ENCODE measurements at regions not wholly inside any gene's neighbourhood (a gene's known extent, or its start where the extent isn't known, plus 50 kb on each side); places are given as distances from the start of the nearest gene placed in this dataset.
"Not testable (repeated sequence)": the region's sequence is repeated elsewhere in the genome, so short reads cannot be mapped to it uniquely, and the experiment has no call there.

GRCh38 chr14:105987563-105987962 is 461.2 kb downstream of the TMEM121 start:
- Histone ChIP-seq H3K4me3 (ENCODE audit: low read depth, low read length) (no peak overlapping the region), H3K4me1 (ENCODE audit: control insufficient read depth, insufficient read depth, low read length) (no peaks in the 10 kb centered on the region), H3K9me3 (ENCODE audit: control insufficient read depth, insufficient read depth, low read length) (peaks cover 79% of the 10 kb centered on the region), H3K9ac (ENCODE audit: low read depth, low read length) (no peak overlapping the region), H3K36me3 (ENCODE audit: control insufficient read depth, insufficient read depth, low read length) (no peaks in the 10 kb centered on the region), H3K27me3 (ENCODE audit: control insufficient read depth, insufficient read depth, low read length) (no peaks in the 10 kb centered on the region), H3K27ac (ENCODE audit: low read depth, low read length) (no peak overlapping the region)

GRCh38 chr14:105989566-105990302 is 463.4 kb downstream of the TMEM121 start:
- no peak overlapping the region for H3K27ac ChIP-seq (ENCODE audit: low read depth, low read length)
- peaks cover 78% of the 10 kb centered on the region for H3K9me3 ChIP-seq (ENCODE audit: control insufficient read depth, insufficient read depth, low read length)
- H3K4me1 ChIP-seq (ENCODE audit: control insufficient read depth, insufficient read depth, low read length): no peaks in the 10 kb centered on the region

DNA sequence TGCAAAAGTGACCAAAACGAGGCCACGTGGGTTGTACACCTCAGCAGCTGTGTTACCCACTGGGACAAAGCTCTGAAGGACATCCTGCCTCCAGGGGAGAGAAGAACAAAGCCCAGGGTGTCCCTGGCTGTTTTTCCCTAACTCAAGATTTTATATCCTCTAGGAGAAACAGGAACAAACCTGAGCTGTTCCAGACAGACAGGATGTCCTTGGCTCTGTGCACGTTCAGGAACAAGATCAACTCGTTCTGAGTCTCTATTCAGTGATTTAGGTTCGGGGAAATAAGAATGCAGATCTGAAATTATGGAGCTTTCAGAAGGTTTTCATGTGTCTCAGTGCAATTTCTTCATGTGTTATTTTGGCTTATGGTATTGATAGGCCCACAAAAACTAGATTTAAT is 465.3 kb downstream of the TMEM121 start:
- not testable (repeated sequence) for H3K9ac ChIP-seq (ENCODE audit: low read depth, low read length); H3K27me3 ChIP-seq (ENCODE audit: control insufficient read depth, insufficient read depth, low read length); H3K4me1 ChIP-seq (ENCODE audit: control insufficient read depth, insufficient read depth, low read length); H3K4me3 ChIP-seq (ENCODE audit: low read depth, low read length); H3K36me3 ChIP-seq (ENCODE audit: control insufficient read depth, insufficient read depth, low read length); H3K27ac ChIP-seq (ENCODE audit: low read depth, low read length)
- peaks cover 79% of the 10 kb centered on the region for H3K9me3 ChIP-seq (ENCODE audit: control insufficient read depth, insufficient read depth, low read length)

More at GRCh38 chr14:105989566-105990302, 463.4 kb downstream of the TMEM121 start:
- Histone ChIP-seq H3K4me3 (ENCODE audit: low read depth, low read length) (no peak overlapping the region; the same call in 1 of the 2 replicates), H3K36me3 (ENCODE audit: control insufficient read depth, insufficient read depth, low read length) (no peaks in the 10 kb centered on the region), H3K27me3 (ENCODE audit: control insufficient read depth, insufficient read depth, low read length) (no peaks in the 10 kb centered on the region), H3K9ac (ENCODE audit: low read depth, low read length) (no peak overlapping the region)

GRCh38 chr14:105993814-105994213 is 467.4 kb downstream of the TMEM121 start:
- Histone ChIP-seq H3K27ac (ENCODE audit: low read depth, low read length) (no peak overlapping the region), H3K27me3 (ENCODE audit: control insufficient read depth, insufficient read depth, low read length) (no peaks in the 10 kb centered on the region), H3K4me1 (ENCODE audit: control insufficient read depth, insufficient read depth, low read length) (no peaks in the 10 kb centered on the region), H3K36me3 (ENCODE audit: control insufficient read depth, insufficient read depth, low read length) (no peaks in the 10 kb centered on the region), H3K9me3 (ENCODE audit: control insufficient read depth, insufficient read depth, low read length) (peaks cover 72% of the 10 kb centered on the region), H3K4me3 (ENCODE audit: low read depth, low read length) (no peak overlapping the region; the same call in 1 of the 2 replicates), H3K9ac (ENCODE audit: low read depth, low read length) (no peak overlapping the region)

DNA sequence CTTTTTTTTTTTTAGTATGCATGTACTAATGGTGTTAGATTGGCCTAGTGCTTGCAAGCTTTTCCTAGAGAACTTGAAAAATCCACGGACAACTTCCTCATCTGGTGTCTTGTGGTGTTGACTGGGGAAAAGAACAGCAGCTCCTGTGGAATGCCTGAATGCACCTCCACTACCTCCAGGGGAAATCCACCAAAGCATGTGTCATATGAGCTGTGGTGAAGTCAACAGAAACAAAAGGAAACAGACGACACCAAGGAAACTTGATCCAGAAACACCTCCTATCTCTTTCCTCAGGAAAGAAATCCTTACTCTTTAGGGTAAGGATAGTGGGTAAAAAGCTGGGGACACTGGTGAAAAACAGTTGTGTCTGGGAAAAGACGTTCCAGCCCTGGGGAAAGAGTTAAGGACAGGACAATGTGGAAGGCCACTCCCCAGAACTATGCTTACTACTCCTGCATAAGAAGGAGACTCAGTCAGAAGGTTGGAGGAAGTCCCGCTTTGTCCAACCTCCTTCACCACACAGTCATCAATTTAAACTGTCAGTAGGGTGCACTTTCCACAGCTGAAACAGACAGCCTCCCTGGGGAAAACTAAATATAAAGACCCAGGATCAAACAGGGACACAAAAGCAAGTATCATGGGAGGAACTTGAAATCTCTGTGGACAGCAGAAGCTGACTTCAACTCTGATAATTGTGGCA is 468.8 kb downstream of the TMEM121 start:
- not testable (repeated sequence) for H3K9ac ChIP-seq (ENCODE audit: low read depth, low read length); H3K27me3 ChIP-seq (ENCODE audit: control insufficient read depth, insufficient read depth, low read length); H3K36me3 ChIP-seq (ENCODE audit: control insufficient read depth, insufficient read depth, low read length); H3K27ac ChIP-seq (ENCODE audit: low read depth, low read length); H3K4me1 ChIP-seq (ENCODE audit: control insufficient read depth, insufficient read depth, low read length); H3K4me3 ChIP-seq (ENCODE audit: low read depth, low read length)
- peaks cover 74% of the 10 kb centered on the region for H3K9me3 ChIP-seq (ENCODE audit: control insufficient read depth, insufficient read depth, low read length)

DNA sequence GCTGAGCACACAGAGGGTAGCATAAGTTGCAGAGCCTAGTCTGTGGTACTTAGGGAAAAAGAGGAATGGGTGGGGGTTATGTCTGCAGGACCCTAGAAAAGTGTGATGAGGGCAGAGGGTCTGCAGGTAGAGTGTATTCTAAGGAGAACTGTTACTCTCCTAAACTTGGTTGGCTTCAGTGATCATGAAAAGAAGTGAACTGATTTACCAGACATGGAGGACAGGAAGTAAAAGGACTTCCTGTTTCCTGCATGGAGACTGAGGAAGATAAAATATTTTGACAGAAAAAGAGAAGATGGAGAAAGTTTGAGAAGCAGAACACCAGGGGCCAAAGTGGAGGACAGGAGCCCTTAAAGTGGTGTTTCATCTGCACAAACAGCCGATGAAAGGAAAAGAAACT is 472.2 kb downstream of the TMEM121 start:
- Histone ChIP-seq H3K9me3 (ENCODE audit: control insufficient read depth, insufficient read depth, low read length) (peaks cover 72% of the 10 kb centered on the region), H3K4me3 (ENCODE audit: low read depth, low read length) (peak overlapping the region; percentile 27; the same call in 1 of the 2 replicates)
- H3K4me1 ChIP-seq (ENCODE audit: control insufficient read depth, insufficient read depth, low read length): not testable (repeated sequence)

DNA sequence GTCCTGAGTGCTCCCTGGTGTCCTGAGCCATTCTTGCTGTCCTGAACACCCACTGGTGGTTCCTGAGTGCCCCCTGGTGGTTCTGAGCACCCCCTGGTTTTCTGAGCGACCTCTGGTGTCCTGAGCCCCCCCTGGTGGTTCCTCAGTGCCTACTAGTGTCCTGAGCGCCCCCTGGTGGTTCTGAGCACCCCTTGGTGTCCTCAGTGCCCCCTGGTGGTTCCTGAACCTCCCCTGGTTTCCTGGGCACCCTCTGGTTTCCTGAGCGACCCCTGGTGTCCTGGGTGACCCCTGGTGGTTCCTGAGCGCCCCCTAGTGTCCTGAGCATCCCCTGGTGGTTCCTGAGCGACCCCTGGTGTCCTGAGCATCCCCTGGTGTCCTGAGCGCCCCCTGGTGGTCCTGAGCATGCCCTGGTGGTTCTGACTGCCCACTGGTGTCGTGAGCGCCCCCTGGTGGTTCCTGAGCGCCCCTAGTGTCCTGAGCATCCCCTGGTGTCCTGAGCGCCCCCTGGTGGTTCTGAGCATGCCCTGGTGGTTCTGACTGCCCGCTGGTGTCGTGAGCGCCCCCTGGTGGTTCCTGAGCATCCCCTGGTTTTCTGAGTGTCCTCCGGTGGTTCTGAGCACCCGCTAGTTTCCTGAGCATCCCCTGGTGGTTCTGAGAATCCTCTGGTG is 473.1 kb downstream of the TMEM121 start:
- Histone ChIP-seq H3K9me3 (ENCODE audit: control insufficient read depth, insufficient read depth, low read length) (peaks cover 67% of the 10 kb centered on the region), H3K36me3 (ENCODE audit: control insufficient read depth, insufficient read depth, low read length) (no peaks in the 10 kb centered on the region), H3K27ac (ENCODE audit: low read depth, low read length) (no peak overlapping the region), H3K4me3 (ENCODE audit: low read depth, low read length) (no peak overlapping the region), H3K27me3 (ENCODE audit: control insufficient read depth, insufficient read depth, low read length) (no peaks in the 10 kb centered on the region), H3K9ac (ENCODE audit: low read depth, low read length) (no peak overlapping the region), H3K4me1 (ENCODE audit: control insufficient read depth, insufficient read depth, low read length) (no peaks in the 10 kb centered on the region)

More for the DNA sequence above, 472.2 kb downstream of the TMEM121 start:
- not testable (repeated sequence) for H3K9ac ChIP-seq (ENCODE audit: low read depth, low read length); H3K27ac ChIP-seq (ENCODE audit: low read depth, low read length); H3K36me3 ChIP-seq (ENCODE audit: control insufficient read depth, insufficient read depth, low read length); H3K27me3 ChIP-seq (ENCODE audit: control insufficient read depth, insufficient read depth, low read length)

GRCh38 chr14:106000029-106000511 is 473.7 kb downstream of the TMEM121 start:
- H3K4me1 ChIP-seq (ENCODE audit: control insufficient read depth, insufficient read depth, low read length); H3K9ac ChIP-seq (ENCODE audit: low read depth, low read length); H3K36me3 ChIP-seq (ENCODE audit: control insufficient read depth, insufficient read depth, low read length); H3K4me3 ChIP-seq (ENCODE audit: low read depth, low read length); H3K27me3 ChIP-seq (ENCODE audit: control insufficient read depth, insufficient read depth, low read length); H3K27ac ChIP-seq (ENCODE audit: low read depth, low read length): not testable (repeated sequence)
- H3K9me3 ChIP-seq (ENCODE audit: control insufficient read depth, insufficient read depth, low read length): peaks cover 67% of the 10 kb centered on the region

GRCh38 chr14:106001277-106001676 is 474.9 kb downstream of the TMEM121 start:
- not testable (repeated sequence) for H3K9ac ChIP-seq (ENCODE audit: low read depth, low read length); H3K4me3 ChIP-seq (ENCODE audit: low read depth, low read length); H3K36me3 ChIP-seq (ENCODE audit: control insufficient read depth, insufficient read depth, low read length); H3K4me1 ChIP-seq (ENCODE audit: control insufficient read depth, insufficient read depth, low read length); H3K27me3 ChIP-seq (ENCODE audit: control insufficient read depth, insufficient read depth, low read length); H3K27ac ChIP-seq (ENCODE audit: low read depth, low read length)
- peaks cover 66% of the 10 kb centered on the region for H3K9me3 ChIP-seq (ENCODE audit: control insufficient read depth, insufficient read depth, low read length)

DNA sequence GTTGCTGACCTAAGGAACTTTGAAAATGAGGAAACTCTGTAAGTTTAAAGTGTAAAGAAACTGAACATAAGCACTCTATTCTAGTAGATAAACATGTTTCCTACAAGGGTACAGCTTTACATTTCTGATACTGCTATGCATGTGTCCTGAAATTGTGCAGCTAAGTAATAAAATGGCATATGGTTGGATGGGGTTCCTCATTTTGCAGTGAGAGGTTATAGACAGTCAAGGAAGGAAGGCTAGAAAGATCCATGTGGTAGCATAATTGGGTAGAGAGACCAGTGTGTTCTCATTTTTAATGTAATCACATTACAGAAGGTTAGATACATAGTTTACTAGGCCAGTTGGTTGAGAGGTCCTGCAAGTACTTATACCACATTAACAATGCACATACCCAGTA is 477.0 kb downstream of the TMEM121 start:
- H3K27me3 ChIP-seq (ENCODE audit: control insufficient read depth, insufficient read depth, low read length): no peaks in the 10 kb centered on the region
- H3K4me1 ChIP-seq (ENCODE audit: control insufficient read depth, insufficient read depth, low read length): no peaks in the 10 kb centered on the region
- no peaks in the 10 kb centered on the region for H3K36me3 ChIP-seq (ENCODE audit: control insufficient read depth, insufficient read depth, low read length)
- H3K9ac ChIP-seq (ENCODE audit: low read depth, low read length): no peak overlapping the region
- H3K27ac ChIP-seq (ENCODE audit: low read depth, low read length): no peak overlapping the region
- peaks cover 64% of the 10 kb centered on the region for H3K9me3 ChIP-seq (ENCODE audit: control insufficient read depth, insufficient read depth, low read length)
- no peak overlapping the region for H3K4me3 ChIP-seq (ENCODE audit: low read depth, low read length)
